Lung (tissue), 11 donors: ENCODE measurements at regions not wholly inside any gene's neighbourhood (a gene's known extent, or its start where the extent isn't known, plus 50 kb on each side); places are given as distances from the start of the nearest gene placed in this dataset.

Source experiments
- ATAC-seq: fragments of 200-7000 bp; cut with Tn5 transposase; one replicate; pipeline ENCODE4 v1.9.1; 2020; ENCODE audit warnings: moderate number of reproducible peaks; ENCODE audit not compliant: insufficient read depth, low FRiP score
- DNase-seq, 3 donors: peaks; one replicate each; pipeline ENCODE4 v3.0.0-alpha.2; 2013 to 2017
- H3K27ac ChIP-seq, 2 donors: one replicate each; pipeline ENCODE4 v1.5.1; 2013; ENCODE audit warnings: mild to moderate bottlenecking in 2 of 2, moderate library complexity in 2 of 2, control low read depth in 1 of 2, inconsistent platforms in 1 of 2, low read depth in 1 of 2, low read length in 1 of 2
- H3K27me3 ChIP-seq, 3 donors: one replicate each; pipeline ENCODE4 v1.5.1; 2013; ENCODE audit warnings: low read length in 2 of 3; ENCODE audit not compliant: control insufficient read depth in 3 of 3, insufficient read depth in 3 of 3
- H3K36me3 ChIP-seq, 4 donors: one replicate each; pipeline ENCODE4 v1.5.1; 2013; ENCODE audit warnings: low read length in 4 of 4, mild to moderate bottlenecking in 1 of 4, moderate library complexity in 1 of 4; ENCODE audit not compliant: control insufficient read depth in 4 of 4, insufficient read depth in 4 of 4
- H3K4me1 ChIP-seq, 5 donors: one replicate each; pipeline ENCODE4 v1.5.1; 2013; ENCODE audit warnings: low read length in 5 of 5, mild to moderate bottlenecking in 2 of 5, moderate library complexity in 1 of 5; ENCODE audit not compliant: control insufficient read depth in 5 of 5, insufficient read depth in 5 of 5
- H3K4me3 ChIP-seq: one replicate; pipeline ENCODE4 v1.5.1; 2013; ENCODE audit warnings: mild to moderate bottlenecking, control low read depth, moderate library complexity
- H3K9ac ChIP-seq, 2 donors: one replicate each; pipeline ENCODE4 v1.5.1; 2013; ENCODE audit warnings: low read length in 2 of 2, control low read depth in 1 of 2; ENCODE audit not compliant: insufficient read depth in 1 of 2
- H3K9me3 ChIP-seq, 4 donors: one replicate each; pipeline ENCODE4 v1.5.1; 2013; ENCODE audit warnings: low read length in 3 of 4, mild to moderate bottlenecking in 1 of 4, moderate library complexity in 1 of 4; ENCODE audit not compliant: control insufficient read depth in 4 of 4, insufficient read depth in 3 of 4
- CTCF ChIP-seq: IDR thresholded peaks from 2 replicates; pipeline ENCODE4 v1.5.1; 2012; ENCODE audit warnings: mild to moderate bottlenecking; ENCODE audit errors: control extremely low read depth, extremely low read depth
- WGBS, 2 donors: extraction: QIAGEN DNeasy Blood & Tissue Kit; methylation state at CpG; one replicate each; pipeline ENCODE4 v1.1.7; 2013; 5-methylcytosine and 5-hydroxymethylcytosine counted together
- donor health status: control.
- donor health status: control.
- donor health status: Bipolar disorder and iron deficiency.
- donor health status: healthy.
- donor health status: DM: yes; HTN: yes; CAD: no.

GRCh38 chr12:75704664-75705063 lies 193.3 kb upstream of the KRR1 start:
- H3K9ac ChIP-seq, result no peak overlapping the region
- DNase-seq, result no peak
- H3K4me1 ChIP-seq, result peaks cover 2 to 29% (median 11%) of the 10 kb centered on the region in 5 donors
- H3K36me3 ChIP-seq, result no peaks in the 10 kb centered on the region
- no peak overlapping the region for H3K27ac ChIP-seq
- no peak overlapping the region for H3K4me3 ChIP-seq
- 83 to 86% methylated on average over 6 of the region's 6 CpGs for WGBS, 2 donors
- no peaks in the 10 kb centered on the region for H3K9me3 ChIP-seq
- H3K27me3 ChIP-seq, result no peaks in the 10 kb centered on the region
- ATAC-seq, result no peak
- TF ChIP-seq CTCF, result no peak

DNA sequence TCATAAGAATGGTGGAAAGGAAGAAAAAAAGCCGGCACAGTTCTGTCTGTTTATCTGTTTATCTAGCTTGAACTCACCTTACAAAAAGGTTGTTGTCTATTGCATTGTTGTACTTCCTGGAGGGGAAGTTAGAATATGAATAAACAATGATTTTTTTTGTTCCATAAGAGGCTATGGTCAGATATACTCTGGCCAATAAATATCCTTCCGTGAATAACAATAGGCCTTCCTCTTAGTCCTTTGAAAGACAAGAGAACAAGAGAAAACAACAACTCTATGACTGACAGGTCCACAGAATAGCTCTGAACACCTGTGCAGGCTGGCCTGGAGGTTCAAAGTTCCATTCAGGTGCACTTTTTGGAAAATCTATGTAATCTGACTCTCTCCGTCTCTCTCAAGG lies 192.8 kb upstream of the KRR1 start:
- DNase-seq (no peak), ATAC-seq (no peak)
- 70 to 79% methylated on average over 3 of the region's 3 CpGs for WGBS, 2 donors
- TF ChIP-seq CTCF, result no peak
- Histone ChIP-seq H3K36me3 (no peaks in the 10 kb centered on the region), H3K9me3 (no peaks in the 10 kb centered on the region), H3K4me3 (no peak overlapping the region), H3K27me3 (no peaks in the 10 kb centered on the region), H3K4me1 (peaks cover 0 to 26% (median 9%) of the 10 kb centered on the region in 5 donors), H3K27ac (no peak overlapping the region), H3K9ac (no peak overlapping the region)

GRCh38 chr12:75703131-75703530 lies 191.7 kb upstream of the KRR1 start:
- no peak for ATAC-seq

More at GRCh38 chr12:75703131-75703530, 191.7 kb upstream of the KRR1 start:
- no peak for DNase-seq
- Histone ChIP-seq H3K27me3 (no peaks in the 10 kb centered on the region), H3K36me3 (no peaks in the 10 kb centered on the region), H3K27ac (no peak overlapping the region), H3K9ac (no peak overlapping the region), H3K4me1 (peaks cover 0 to 20% (median 9%) of the 10 kb centered on the region in 5 donors), H3K4me3 (no peak overlapping the region), H3K9me3 (no peaks in the 10 kb centered on the region)
- TF ChIP-seq CTCF, result no peak
